PC-3 (cell line): ENCODE measurements at regions not wholly inside any gene's neighbourhood (a gene's known extent, or its start where the extent isn't known, plus 50 kb on each side); places are given as distances from the start of the nearest gene placed in this dataset.

Experiments used
- ATAC-seq: fragments of 200-7000 bp; cut with Tn5 transposase; 2 replicates; pipeline ENCODE4 v1.9.1; 2020; ENCODE audit warnings: mild to moderate bottlenecking, moderate library complexity
- BruUV-seq: library from RNA; stranded (reverse); fragments of 400-500 nt; replicated peaks from 2 replicates; lab custom pipeline; 2021; lab: Mats Ljungman, UMichigan
- CTCF ChIA-PET: fragments of 300-600 bp; sonication (Branson Sonifier 250); formaldehyde crosslinking; loops from one replicate; lab custom pipeline; 2022; ENCODE audit warnings: antibody characterized with exemption; lab: Charles Lee
- POLR2A ChIA-PET: fragments of 300-600 bp; sonication (Branson Sonifier 250); formaldehyde crosslinking; loops from one replicate; lab custom pipeline; 2022; ENCODE audit warnings: antibody characterized with exemption; ENCODE audit not compliant: unreplicated experiment; lab: Charles Lee
- DNase-seq: peaks from one replicate; pipeline ENCODE4 v3.0.0-alpha.2; 2015
- H2AFZ ChIP-seq: fragments of 300-600 bp; sonication (generic); 2 replicates; pipeline ENCODE4 v1.6.0; 2016; ENCODE audit warnings: antibody characterized with exemption, low read length
- H3F3A ChIP-seq: fragments of 300-600 bp; sonication (generic); one replicate; pipeline ENCODE4 v1.6.0; 2017; ENCODE audit warnings: antibody characterized with exemption, low read length, control low read depth, mild to moderate bottlenecking; ENCODE audit not compliant: unreplicated experiment
- H3K27ac ChIP-seq: fragments of 300-600 bp; sonication (generic); 2 replicates; pipeline ENCODE4 v1.5.1; 2016; ENCODE audit warnings: mild to moderate bottlenecking, low read length
- H3K27me3 ChIP-seq: fragments of 300-600 bp; sonication (generic); 2 replicates; pipeline ENCODE4 v1.6.1; 2016; ENCODE audit warnings: low read length, mixed read lengths
- H3K36me3 ChIP-seq: fragments of 300-600 bp; sonication (generic); 2 replicates; pipeline ENCODE4 v1.6.1; 2016; ENCODE audit warnings: low read depth, mixed run types, low read length, mixed read lengths
- H3K4me1 ChIP-seq: fragments of 300-600 bp; sonication (generic); 2 replicates; pipeline ENCODE4 v1.5.1; 2016; ENCODE audit warnings: low read length; ENCODE audit not compliant: insufficient read depth
- H3K4me2 ChIP-seq: fragments of 300-600 bp; sonication (generic); 2 replicates; pipeline ENCODE4 v1.6.0; 2016; ENCODE audit warnings: low read length
- H3K4me3 ChIP-seq: fragments of 300-600 bp; sonication (generic); 2 replicates; pipeline ENCODE4 v1.5.1; 2016; ENCODE audit warnings: mild to moderate bottlenecking, low read length, mixed read lengths
- H3K79me2 ChIP-seq: fragments of 300-600 bp; sonication (generic); 2 replicates; pipeline ENCODE4 v1.6.1; 2017; ENCODE audit warnings: low read length, mixed read lengths
- H3K9ac ChIP-seq: fragments of 300-600 bp; sonication (generic); 2 replicates; pipeline ENCODE4 v1.6.0; 2016; ENCODE audit warnings: mild to moderate bottlenecking, low read length
- H3K9me2 ChIP-seq: fragments of 300-600 bp; sonication (generic); replicated peaks from 2 replicates; pipeline ENCODE4 v1.6.1; 2016; ENCODE audit warnings: mixed run types, low read length, mixed read lengths
- H3K9me3 ChIP-seq: fragments of 300-600 bp; sonication (generic); 2 replicates; pipeline ENCODE4 v1.6.1; 2016; ENCODE audit warnings: low read length, mixed read lengths
- H4K20me1 ChIP-seq: fragments of 300-600 bp; sonication (generic); 2 replicates; pipeline ENCODE4 v1.6.1; 2016; ENCODE audit warnings: low read length, mixed read lengths
- EZH2 ChIP-seq: fragments of 300-600 bp; sonication (generic); IDR thresholded peaks from one replicate; pipeline ENCODE4 v1.6.1; 2017; ENCODE audit warnings: antibody characterized with exemption, mild to moderate bottlenecking, low read length; ENCODE audit not compliant: unreplicated experiment
- EZH2phosphoT487 ChIP-seq: fragments of 300-600 bp; sonication (generic); IDR thresholded peaks from 2 replicates; pipeline ENCODE4 v1.6.1; 2018; ENCODE audit warnings: mild to moderate bottlenecking, antibody characterized with exemption, low read length, borderline replicate concordance
- intact Hi-C: fragments of 100-400 bp; cut with micrococcal nuclease; formaldehyde crosslinking; loops from 2 replicates; pipeline ENCODE4 v1.9.0; 2023
- TF ChIP-seq, protein P1 (sequence below): fragments of 300-600 bp; sonication (generic); conservative IDR thresholded peaks from 2 replicates; pipeline ENCODE4 v1.5.1; 2017; ENCODE audit warnings: antibody characterized with exemption, low read depth, mild to moderate bottlenecking, low read length

DNA sequence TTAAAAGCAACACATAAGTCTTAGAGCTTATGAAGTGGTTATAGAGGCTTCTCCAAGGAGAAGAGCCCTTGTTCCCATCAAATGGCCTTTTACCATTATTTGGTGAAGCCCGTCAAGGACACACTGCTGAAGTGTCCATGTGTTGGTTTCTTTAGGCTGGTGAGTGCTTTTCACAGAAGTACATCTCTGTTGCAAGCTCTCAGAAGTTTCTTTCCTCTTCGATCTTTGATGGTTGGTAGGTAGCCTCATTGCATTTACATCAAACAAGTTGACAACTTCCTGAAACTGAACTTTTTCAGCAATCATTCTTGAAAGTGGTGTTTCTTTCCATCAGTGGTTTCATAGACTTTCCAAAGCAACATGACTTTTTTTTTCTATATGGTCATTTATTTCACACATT, 465.6 kb downstream of the HDGFL1 start:
- Histone ChIP-seq H3K4me3 (no peak overlapping the region), H3K79me2 (no peaks in the 10 kb centered on the region), H3K9ac (no peak overlapping the region), H3K4me2 (no peak overlapping the region), H4K20me1 (no peaks in the 10 kb centered on the region), H2AFZ (no peak overlapping the region), H3K36me3 (no peaks in the 10 kb centered on the region), H3F3A (no peaks in the 10 kb centered on the region), H3K27ac (no peak overlapping the region), H3K4me1 (no peaks in the 10 kb centered on the region), H3K9me3 (no peaks in the 10 kb centered on the region), H3K9me2 (no peaks in the 10 kb centered on the region), H3K27me3 (no peaks in the 10 kb centered on the region)
- DNase-seq (no peak), ATAC-seq (no peak)
- intact Hi-C loops = no loop called here
- POLR2A ChIA-PET = no interaction called here
- no TSS peak for BruUV-seq
- TF ChIP-seq EZH2phosphoT487 (no peak), EZH2 (no peak)
- TF ChIP-seq, protein P1, sequence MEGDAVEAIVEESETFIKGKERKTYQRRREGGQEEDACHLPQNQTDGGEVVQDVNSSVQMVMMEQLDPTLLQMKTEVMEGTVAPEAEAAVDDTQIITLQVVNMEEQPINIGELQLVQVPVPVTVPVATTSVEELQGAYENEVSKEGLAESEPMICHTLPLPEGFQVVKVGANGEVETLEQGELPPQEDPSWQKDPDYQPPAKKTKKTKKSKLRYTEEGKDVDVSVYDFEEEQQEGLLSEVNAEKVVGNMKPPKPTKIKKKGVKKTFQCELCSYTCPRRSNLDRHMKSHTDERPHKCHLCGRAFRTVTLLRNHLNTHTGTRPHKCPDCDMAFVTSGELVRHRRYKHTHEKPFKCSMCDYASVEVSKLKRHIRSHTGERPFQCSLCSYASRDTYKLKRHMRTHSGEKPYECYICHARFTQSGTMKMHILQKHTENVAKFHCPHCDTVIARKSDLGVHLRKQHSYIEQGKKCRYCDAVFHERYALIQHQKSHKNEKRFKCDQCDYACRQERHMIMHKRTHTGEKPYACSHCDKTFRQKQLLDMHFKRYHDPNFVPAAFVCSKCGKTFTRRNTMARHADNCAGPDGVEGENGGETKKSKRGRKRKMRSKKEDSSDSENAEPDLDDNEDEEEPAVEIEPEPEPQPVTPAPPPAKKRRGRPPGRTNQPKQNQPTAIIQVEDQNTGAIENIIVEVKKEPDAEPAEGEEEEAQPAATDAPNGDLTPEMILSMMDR = no peak
- CTCF ChIA-PET = no interaction called here

DNA sequence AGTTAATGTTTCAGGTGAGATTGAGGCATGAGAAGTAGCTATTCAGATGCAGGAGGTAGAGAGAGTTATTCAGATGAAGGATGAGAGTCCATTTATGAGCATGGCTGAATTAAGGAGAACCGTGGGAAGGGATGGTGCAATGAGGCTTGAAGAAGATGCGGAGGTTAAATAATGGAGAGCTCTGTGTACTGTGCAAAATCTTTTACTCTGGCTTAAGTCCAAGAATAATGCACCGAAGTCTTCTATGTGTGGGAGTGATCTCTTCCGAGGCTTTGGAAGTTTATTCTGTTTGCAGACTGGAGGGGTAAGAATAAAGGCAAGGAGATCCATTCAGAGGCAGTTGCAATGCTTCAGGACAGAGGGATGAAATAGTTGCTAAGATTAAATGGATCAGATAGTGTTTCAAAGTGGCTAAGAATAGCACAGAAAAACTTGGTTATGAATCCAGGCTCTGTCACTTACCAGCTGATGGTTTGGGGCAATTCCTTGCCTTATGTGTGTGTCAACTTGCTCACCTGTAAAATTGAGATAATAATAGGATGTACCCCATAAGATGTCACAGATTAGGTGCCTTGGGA, 467.1 kb downstream of the HDGFL1 start:
- POLR2A ChIA-PET = no interaction called here
- ATAC-seq = no peak

DNA sequence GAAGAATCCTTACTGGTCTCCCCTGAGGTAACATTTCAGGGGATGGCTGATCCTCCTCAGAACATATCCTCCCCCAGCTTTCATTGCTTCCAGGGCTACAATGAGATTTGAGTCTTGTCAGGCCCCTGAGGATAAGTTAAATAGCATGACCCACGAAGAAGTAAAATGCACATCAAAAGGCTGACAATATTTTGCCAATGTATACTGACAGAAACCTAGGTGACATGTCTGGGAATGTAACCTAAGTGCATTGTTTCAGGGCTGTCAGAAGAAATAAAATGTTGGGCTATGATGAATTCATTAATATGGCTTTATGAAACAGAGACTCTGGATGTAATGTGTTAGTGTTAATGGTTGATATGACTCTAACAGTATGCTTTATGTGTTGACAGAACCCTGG, 471.5 kb downstream of the HDGFL1 start:
- CTCF ChIA-PET = no interaction called here

More for the DNA sequence above, 467.1 kb downstream of the HDGFL1 start:
- TF ChIP-seq, protein P1 = no peak
- TF ChIP-seq EZH2 = no peak
- no peak for TF ChIP-seq EZH2phosphoT487
- H3K79me2 ChIP-seq = no peaks in the 10 kb centered on the region
- H2AFZ ChIP-seq = no peak overlapping the region
- no peak for DNase-seq
- intact Hi-C loops = no loop called here
- H3F3A ChIP-seq = no peaks in the 10 kb centered on the region
- no peak overlapping the region for H3K9ac ChIP-seq
- CTCF ChIA-PET = no interaction called here
- H3K36me3 ChIP-seq = no peaks in the 10 kb centered on the region
- no peaks in the 10 kb centered on the region for H3K9me3 ChIP-seq
- no peaks in the 10 kb centered on the region for H3K27me3 ChIP-seq
- H3K27ac ChIP-seq = no peak overlapping the region
- no peak overlapping the region for H3K4me3 ChIP-seq
- no peak overlapping the region for H3K4me2 ChIP-seq
- H3K4me1 ChIP-seq = no peaks in the 10 kb centered on the region
- no peaks in the 10 kb centered on the region for H4K20me1 ChIP-seq
- H3K9me2 ChIP-seq = no peaks in the 10 kb centered on the region
- BruUV-seq = no TSS peak

More for the DNA sequence above, 471.5 kb downstream of the HDGFL1 start:
- Histone ChIP-seq H3K27me3 (no peaks in the 10 kb centered on the region), H3K27ac (no peak overlapping the region), H3K4me2 (no peak overlapping the region), H3K4me3 (no peak overlapping the region), H4K20me1 (no peaks in the 10 kb centered on the region), H3K79me2 (no peaks in the 10 kb centered on the region), H3K36me3 (no peaks in the 10 kb centered on the region), H3K9ac (no peak overlapping the region), H3K9me2 (no peaks in the 10 kb centered on the region), H3K9me3 (no peaks in the 10 kb centered on the region), H3K4me1 (no peaks in the 10 kb centered on the region), H3F3A (no peaks in the 10 kb centered on the region), H2AFZ (no peak overlapping the region)
- POLR2A ChIA-PET = no interaction called here
- DNase-seq (no peak), ATAC-seq (no peak)
- TF ChIP-seq EZH2 = no peak
- TF ChIP-seq EZH2phosphoT487 = no peak
- TF ChIP-seq, protein P1 = no peak
- intact Hi-C loops = no loop called here
- BruUV-seq = no TSS peak
